Right atrium auricular region (tissue), 2 donors: ENCODE measurements at regions not wholly inside any gene's neighbourhood (a gene's known extent, or its start where the extent isn't known, plus 50 kb on each side); places are given as distances from the start of the nearest gene placed in this dataset.

Experiments used
- DNase-seq: peaks from one replicate; pipeline ENCODE4 v3.0.0-alpha.2; 2019; ENCODE audit warnings: low spot score
- H3K27ac ChIP-seq, 2 donors: fragments of 200-600 bp; sonication (generic); 1 replicate in 1 of 2; 2 replicates in 1 of 2; pipeline ENCODE4 v1.5.1; 2016 to 2019
- H3K27me3 ChIP-seq, 2 donors: fragments of 200-600 bp; sonication (generic); one replicate each; pipeline versions ENCODE4 v1.5.1 to v1.6.0; 2017 to 2019
- H3K36me3 ChIP-seq: fragments of 200-600 bp; sonication (generic); one replicate; pipeline ENCODE4 v1.5.1; 2016
- H3K4me1 ChIP-seq, 2 donors: fragments of 200-600 bp; sonication (generic); one replicate each; pipeline versions ENCODE4 v1.5.1 to v1.6.0; 2017 to 2019
- H3K4me3 ChIP-seq, 2 donors: fragments of 200-600 bp; sonication (generic); 1 replicate in 1 of 2; 2 replicates in 1 of 2; pipeline ENCODE4 v1.5.1; 2017 to 2019; ENCODE audit warnings: mild to moderate bottlenecking in 1 of 2, moderate library complexity in 1 of 2
- H3K9me3 ChIP-seq, 2 donors: fragments of 200-600 bp; sonication (generic); one replicate each; pipeline ENCODE4 v1.5.1; 2019
- TF ChIP-seq, protein P1 (sequence below), 2 donors: fragments of 200-600 bp; sonication (generic); IDR thresholded peaks; one replicate each; pipeline ENCODE4 v1.5.1; 2019; ENCODE audit warnings: antibody characterized with exemption in 2 of 2

DNA sequence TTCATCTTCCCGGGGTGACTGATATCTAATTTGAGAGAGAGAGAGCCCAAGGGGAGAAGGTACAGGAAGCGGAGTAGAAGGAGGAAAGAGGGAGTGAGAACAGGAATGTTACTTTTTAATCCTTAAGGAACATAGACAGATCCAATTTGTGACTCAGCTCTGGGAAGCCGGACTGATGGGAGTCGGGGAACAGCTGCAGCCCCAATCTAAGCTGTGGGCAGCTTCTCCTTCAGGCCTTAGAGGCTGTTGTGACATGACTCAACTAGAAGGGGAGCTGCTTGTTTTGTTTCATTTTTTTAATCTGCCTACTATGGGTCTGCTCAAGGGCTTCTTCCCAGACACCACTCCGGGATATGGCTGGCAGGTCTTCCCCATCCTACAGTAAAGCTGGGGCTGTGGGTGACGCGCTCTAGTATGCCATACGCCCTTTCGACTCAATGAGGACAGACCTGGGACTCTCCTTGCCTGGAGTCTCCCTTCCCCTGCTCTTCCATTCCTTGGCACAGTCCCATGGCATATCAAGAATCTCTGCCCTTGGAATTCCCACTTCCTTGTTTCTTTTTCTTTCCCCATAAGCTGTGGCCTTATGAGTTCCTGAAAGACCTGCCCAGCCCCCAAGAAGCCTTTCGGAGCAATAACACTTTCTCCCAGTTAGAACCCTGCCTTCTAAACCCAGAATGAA is 103.3 kb upstream of the AKIP1 start:
- Histone ChIP-seq H3K36me3 (no peaks in the 10 kb centered on the region), H3K4me3 (peak overlapping the region; percentile 57 to 69), H3K27ac (peak overlapping the region; percentile 89 to 93), H3K9me3 (no peaks in the 10 kb centered on the region), H3K4me1 (peaks cover 0 to 84% of the 10 kb centered on the region in 2 donors), H3K27me3 (no peaks in the 10 kb centered on the region)
- TF ChIP-seq, protein P1, sequence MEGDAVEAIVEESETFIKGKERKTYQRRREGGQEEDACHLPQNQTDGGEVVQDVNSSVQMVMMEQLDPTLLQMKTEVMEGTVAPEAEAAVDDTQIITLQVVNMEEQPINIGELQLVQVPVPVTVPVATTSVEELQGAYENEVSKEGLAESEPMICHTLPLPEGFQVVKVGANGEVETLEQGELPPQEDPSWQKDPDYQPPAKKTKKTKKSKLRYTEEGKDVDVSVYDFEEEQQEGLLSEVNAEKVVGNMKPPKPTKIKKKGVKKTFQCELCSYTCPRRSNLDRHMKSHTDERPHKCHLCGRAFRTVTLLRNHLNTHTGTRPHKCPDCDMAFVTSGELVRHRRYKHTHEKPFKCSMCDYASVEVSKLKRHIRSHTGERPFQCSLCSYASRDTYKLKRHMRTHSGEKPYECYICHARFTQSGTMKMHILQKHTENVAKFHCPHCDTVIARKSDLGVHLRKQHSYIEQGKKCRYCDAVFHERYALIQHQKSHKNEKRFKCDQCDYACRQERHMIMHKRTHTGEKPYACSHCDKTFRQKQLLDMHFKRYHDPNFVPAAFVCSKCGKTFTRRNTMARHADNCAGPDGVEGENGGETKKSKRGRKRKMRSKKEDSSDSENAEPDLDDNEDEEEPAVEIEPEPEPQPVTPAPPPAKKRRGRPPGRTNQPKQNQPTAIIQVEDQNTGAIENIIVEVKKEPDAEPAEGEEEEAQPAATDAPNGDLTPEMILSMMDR (IDR thresholded peaks at IDR 0.05): no peak
- peak; percentile 70 for DNase-seq

DNA sequence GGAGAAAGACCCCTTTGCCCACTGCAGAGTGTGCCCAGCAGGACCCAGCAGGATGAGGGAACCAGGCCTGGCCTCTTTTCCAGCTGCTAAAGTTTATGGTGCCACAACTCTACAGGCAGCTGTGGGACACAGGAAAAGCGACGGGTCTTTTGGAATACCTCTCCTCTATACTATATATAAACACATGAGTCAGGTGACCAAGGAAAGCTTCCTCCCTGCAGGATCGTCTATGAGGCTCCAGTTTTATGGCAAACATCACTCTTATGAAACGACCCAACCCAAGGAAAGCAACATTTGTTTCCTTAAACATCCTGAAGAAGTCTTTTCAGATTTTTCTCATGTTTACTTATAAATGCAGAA is 102.8 kb upstream of the AKIP1 start:
- peaks cover 0 to 82% of the 10 kb centered on the region in 2 donors for H3K4me1 ChIP-seq
- H3K4me3 ChIP-seq: peak overlapping the region; percentile 57 to 69

DNA sequence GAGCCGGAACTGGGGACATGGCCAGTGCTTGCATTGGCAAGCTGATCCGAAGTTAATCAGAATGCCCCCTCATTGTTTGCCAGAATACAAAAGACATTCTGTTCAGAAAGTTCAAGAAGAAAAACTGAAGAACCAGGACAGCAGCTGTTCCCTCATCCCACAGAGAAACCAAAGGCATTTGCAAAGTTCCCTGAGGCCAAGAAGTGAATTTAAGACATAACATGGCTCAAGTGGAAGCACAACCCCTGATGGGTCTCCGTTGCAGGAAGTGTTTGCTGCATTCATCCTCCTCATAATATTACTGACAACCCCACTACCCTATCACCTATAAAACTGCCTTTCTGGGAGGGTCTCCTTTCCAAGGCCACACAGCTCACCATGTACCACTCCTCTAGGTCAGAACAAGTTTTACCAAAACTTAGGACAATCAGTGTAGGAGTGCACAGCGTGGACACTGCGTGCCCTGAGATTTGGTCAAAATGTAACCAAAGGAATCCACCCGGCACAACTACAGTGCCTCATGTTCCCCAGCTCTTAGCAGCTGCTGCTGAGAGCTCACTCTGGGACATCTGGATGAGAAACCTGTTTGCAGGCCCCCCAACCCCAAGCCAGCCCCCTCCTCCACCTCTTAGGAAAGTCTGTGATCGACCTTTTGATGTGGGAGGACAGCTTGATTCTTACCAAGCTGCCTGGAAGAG is 101.6 kb upstream of the AKIP1 start:
- TF ChIP-seq, protein P1 (IDR thresholded peaks at IDR 0.05): no peak
- peaks cover 0 to 79% of the 10 kb centered on the region in 2 donors for H3K4me1 ChIP-seq
- H3K9me3 ChIP-seq: no peaks in the 10 kb centered on the region
- peak overlapping the region; percentile 89 to 93 for H3K27ac ChIP-seq
- H3K27me3 ChIP-seq: no peaks in the 10 kb centered on the region
- no peak for DNase-seq
- no peaks in the 10 kb centered on the region for H3K36me3 ChIP-seq
- peak overlapping the region; percentile 57 to 69 for H3K4me3 ChIP-seq

More for the DNA sequence above, 102.8 kb upstream of the AKIP1 start:
- Histone ChIP-seq H3K36me3 (no peaks in the 10 kb centered on the region), H3K9me3 (no peaks in the 10 kb centered on the region), H3K27me3 (no peaks in the 10 kb centered on the region), H3K27ac (peak overlapping the region; percentile 89 to 93)
- DNase-seq: no peak
- TF ChIP-seq, protein P1 (IDR thresholded peaks at IDR 0.05): no peak

DNA sequence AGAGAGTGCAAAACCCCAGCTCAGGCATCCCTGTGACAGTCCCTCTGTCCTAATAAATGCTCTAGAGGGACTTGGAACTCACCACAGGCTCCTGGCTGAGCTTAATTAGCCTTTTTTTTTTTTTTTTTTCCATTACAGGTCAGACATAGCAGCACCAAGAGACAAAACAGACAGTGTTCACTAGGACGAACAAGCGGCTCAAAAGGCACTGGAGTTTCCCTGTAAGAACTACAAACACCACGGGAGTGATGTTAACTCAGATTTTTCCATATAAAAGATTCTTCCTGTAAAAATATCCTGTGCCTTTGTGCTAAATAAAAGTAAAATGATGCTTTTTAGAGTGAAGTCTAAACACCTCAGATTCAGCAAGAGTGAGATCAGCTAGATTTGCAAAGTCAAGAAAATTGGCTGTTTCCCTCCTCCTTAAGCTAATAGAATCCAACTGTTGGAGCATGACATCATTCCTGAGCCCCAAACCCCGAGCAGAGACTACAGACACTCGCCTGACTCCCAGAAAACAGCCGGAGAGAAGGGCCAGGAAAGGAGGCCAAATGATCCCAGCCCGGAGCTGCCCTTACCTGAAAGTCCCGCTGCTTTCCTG is 101.0 kb upstream of the AKIP1 start:
- DNase-seq: no peak
- Histone ChIP-seq H3K9me3 (no peaks in the 10 kb centered on the region), H3K4me3 (peak overlapping the region; percentile 57 to 69), H3K27me3 (no peaks in the 10 kb centered on the region), H3K36me3 (no peaks in the 10 kb centered on the region), H3K27ac (peak overlapping the region; percentile 89 to 93), H3K4me1 (peaks cover 0 to 72% of the 10 kb centered on the region in 2 donors)
- TF ChIP-seq, protein P1 (IDR thresholded peaks at IDR 0.05): no peak

DNA sequence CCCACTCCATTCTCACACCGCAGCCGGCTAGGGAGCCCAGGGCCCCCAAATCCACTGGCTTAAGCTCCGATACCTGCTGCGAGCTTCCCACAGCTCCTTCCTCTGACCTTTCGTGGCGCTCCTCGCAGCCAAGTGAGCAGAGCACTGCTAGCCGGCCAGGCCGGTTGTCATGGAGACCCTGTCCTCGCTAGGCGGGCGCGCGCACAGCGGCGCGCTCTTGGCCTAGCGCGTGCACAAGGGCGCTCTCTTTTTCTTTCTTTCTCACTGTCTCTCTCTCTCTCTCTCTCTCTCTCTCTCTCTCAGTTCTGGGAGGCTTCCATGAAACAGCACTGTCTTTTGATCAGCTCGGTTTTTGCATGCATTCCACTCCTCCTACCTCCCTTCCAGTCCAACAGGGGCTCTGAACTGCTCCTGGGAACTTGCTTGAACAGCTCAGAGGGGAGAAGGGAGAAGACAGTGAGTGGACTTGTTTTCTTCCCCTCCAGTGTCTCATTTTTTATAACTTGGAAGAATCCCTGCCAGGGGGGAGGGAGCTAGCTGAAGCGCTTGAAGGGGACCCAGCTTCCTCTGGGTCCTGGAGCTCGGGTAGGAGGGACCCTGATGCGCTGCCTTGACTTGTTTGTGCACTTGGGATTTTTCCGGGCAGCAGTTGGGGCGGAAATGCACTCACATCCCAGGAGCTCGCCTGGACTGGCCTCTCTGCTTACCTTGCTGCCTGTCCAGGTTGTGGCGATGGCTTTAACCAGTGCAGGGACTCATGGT is 100.3 kb upstream of the AKIP1 start:
- Histone ChIP-seq H3K4me1 (peaks cover 0 to 65% of the 10 kb centered on the region in 2 donors), H3K9me3 (no peaks in the 10 kb centered on the region), H3K27ac (peak overlapping the region; percentile 89 to 93), H3K36me3 (no peaks in the 10 kb centered on the region), H3K27me3 (no peaks in the 10 kb centered on the region), H3K4me3 (peak overlapping the region; percentile 57 to 69)
- TF ChIP-seq, protein P1 (IDR thresholded peaks at IDR 0.05): no peak
- DNase-seq: peak; percentile 85
